ENCODE measurements at regions not wholly inside any gene's neighbourhood (a gene's known extent, or its start where the extent isn't known, plus 50 kb on each side); places are given as distances from the start of the nearest gene placed in this dataset.

- DNase-seq (ENCODE audit: low read depth in 1 of 2, low spot score in 1 of 2): no peak
- Histone ChIP-seq H3K27ac (replicated peaks) (no peak overlapping the region), H3K27me3 (ENCODE audit: insufficient read depth, poor library complexity, severe bottlenecking) (no peaks in the 10 kb centered on the region), H3K4me3 (replicated peaks; ENCODE audit: insufficient read depth, low read length) (no peak overlapping the region)
- TF ChIP-seq, protein P1, sequence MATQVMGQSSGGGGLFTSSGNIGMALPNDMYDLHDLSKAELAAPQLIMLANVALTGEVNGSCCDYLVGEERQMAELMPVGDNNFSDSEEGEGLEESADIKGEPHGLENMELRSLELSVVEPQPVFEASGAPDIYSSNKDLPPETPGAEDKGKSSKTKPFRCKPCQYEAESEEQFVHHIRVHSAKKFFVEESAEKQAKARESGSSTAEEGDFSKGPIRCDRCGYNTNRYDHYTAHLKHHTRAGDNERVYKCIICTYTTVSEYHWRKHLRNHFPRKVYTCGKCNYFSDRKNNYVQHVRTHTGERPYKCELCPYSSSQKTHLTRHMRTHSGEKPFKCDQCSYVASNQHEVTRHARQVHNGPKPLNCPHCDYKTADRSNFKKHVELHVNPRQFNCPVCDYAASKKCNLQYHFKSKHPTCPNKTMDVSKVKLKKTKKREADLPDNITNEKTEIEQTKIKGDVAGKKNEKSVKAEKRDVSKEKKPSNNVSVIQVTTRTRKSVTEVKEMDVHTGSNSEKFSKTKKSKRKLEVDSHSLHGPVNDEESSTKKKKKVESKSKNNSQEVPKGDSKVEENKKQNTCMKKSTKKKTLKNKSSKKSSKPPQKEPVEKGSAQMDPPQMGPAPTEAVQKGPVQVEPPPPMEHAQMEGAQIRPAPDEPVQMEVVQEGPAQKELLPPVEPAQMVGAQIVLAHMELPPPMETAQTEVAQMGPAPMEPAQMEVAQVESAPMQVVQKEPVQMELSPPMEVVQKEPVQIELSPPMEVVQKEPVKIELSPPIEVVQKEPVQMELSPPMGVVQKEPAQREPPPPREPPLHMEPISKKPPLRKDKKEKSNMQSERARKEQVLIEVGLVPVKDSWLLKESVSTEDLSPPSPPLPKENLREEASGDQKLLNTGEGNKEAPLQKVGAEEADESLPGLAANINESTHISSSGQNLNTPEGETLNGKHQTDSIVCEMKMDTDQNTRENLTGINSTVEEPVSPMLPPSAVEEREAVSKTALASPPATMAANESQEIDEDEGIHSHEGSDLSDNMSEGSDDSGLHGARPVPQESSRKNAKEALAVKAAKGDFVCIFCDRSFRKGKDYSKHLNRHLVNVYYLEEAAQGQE (IDR thresholded peaks at IDR 0.05; ENCODE audit: insufficient replicate concordance, low read depth): no peak
- no peak for TF ChIP-seq GABPA (IDR thresholded peaks at IDR 0.05; ENCODE audit: low read depth)
- no peak for TF ChIP-seq SPI1 (IDR thresholded peaks at IDR 0.05; ENCODE audit: borderline replicate concordance, low read depth)
- TF ChIP-seq, protein P2, sequence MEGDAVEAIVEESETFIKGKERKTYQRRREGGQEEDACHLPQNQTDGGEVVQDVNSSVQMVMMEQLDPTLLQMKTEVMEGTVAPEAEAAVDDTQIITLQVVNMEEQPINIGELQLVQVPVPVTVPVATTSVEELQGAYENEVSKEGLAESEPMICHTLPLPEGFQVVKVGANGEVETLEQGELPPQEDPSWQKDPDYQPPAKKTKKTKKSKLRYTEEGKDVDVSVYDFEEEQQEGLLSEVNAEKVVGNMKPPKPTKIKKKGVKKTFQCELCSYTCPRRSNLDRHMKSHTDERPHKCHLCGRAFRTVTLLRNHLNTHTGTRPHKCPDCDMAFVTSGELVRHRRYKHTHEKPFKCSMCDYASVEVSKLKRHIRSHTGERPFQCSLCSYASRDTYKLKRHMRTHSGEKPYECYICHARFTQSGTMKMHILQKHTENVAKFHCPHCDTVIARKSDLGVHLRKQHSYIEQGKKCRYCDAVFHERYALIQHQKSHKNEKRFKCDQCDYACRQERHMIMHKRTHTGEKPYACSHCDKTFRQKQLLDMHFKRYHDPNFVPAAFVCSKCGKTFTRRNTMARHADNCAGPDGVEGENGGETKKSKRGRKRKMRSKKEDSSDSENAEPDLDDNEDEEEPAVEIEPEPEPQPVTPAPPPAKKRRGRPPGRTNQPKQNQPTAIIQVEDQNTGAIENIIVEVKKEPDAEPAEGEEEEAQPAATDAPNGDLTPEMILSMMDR (IDR thresholded peaks at IDR 0.05; ENCODE audit: insufficient read depth, low read length): no peak
- TF ChIP-seq POLR2AphosphoS5 (IDR thresholded peaks at IDR 0.05; ENCODE audit: low read depth): no peak
Observed at GRCh38 chr2:180370511-180371205, 363.6 kb upstream of the CWC22 start.

GRCh38 chr2:180368881-180369280 lies 361.8 kb upstream of the CWC22 start:
- TF ChIP-seq, protein P1 (IDR thresholded peaks at IDR 0.05; ENCODE audit: insufficient replicate concordance, low read depth): no peak
- TF ChIP-seq POLR2AphosphoS5 (IDR thresholded peaks at IDR 0.05; ENCODE audit: low read depth): no peak
- no peak for TF ChIP-seq GABPA (IDR thresholded peaks at IDR 0.05; ENCODE audit: low read depth)
- no peak for TF ChIP-seq SPI1 (IDR thresholded peaks at IDR 0.05; ENCODE audit: borderline replicate concordance, low read depth)
- TF ChIP-seq, protein P2 (IDR thresholded peaks at IDR 0.05; ENCODE audit: insufficient read depth, low read length): no peak
- DNase-seq (ENCODE audit: low read depth in 1 of 2, low spot score in 1 of 2): no peak
- no peaks in the 10 kb centered on the region for H3K27me3 ChIP-seq (ENCODE audit: insufficient read depth, poor library complexity, severe bottlenecking)
- H3K27ac ChIP-seq (replicated peaks): no peak overlapping the region
- no peak overlapping the region for H3K4me3 ChIP-seq (replicated peaks; ENCODE audit: insufficient read depth, low read length)

- no peak overlapping the region for H3K27ac ChIP-seq (replicated peaks)
- no peaks in the 10 kb centered on the region for H3K27me3 ChIP-seq (ENCODE audit: insufficient read depth, poor library complexity, severe bottlenecking)
- DNase-seq (ENCODE audit: low read depth in 1 of 2, low spot score in 1 of 2): no peak
- no peak for TF ChIP-seq GABPA (IDR thresholded peaks at IDR 0.05; ENCODE audit: low read depth)
- TF ChIP-seq, protein P2 (IDR thresholded peaks at IDR 0.05; ENCODE audit: insufficient read depth, low read length): no peak
- TF ChIP-seq SPI1 (IDR thresholded peaks at IDR 0.05; ENCODE audit: borderline replicate concordance, low read depth): no peak
- TF ChIP-seq, protein P1 (IDR thresholded peaks at IDR 0.05; ENCODE audit: insufficient replicate concordance, low read depth): no peak
- H3K4me3 ChIP-seq (replicated peaks; ENCODE audit: insufficient read depth, low read length): no peak overlapping the region
Observed at GRCh38 chr2:180367815-180368214, 360.7 kb upstream of the CWC22 start.
